HEK293 (cell line): ENCODE measurements at regions not wholly inside any gene's neighbourhood (a gene's known extent, or its start where the extent isn't known, plus 50 kb on each side); places are given as distances from the start of the nearest gene placed in this dataset.
A peak's percentile ranks its signal among the peaks of the same experiment; 100 is the strongest.

Experiments used
- FEZF1 ChIP-seq: fragments of 450-650 bp; formaldehyde crosslinking; IDR thresholded peaks from 2 replicates; pipeline ENCODE4 v1.5.1; 2016; ENCODE audit warnings: missing biosample characterization, missing genetic modification characterization
- HOXA7 ChIP-seq: sonication (generic); formaldehyde crosslinking; IDR thresholded peaks from 2 replicates; pipeline ENCODE4 v1.8.1; 2022; ENCODE audit warnings: missing genetic modification reagents, borderline replicate concordance
- PRDM2 ChIP-seq: fragments of 450-650 bp; formaldehyde crosslinking; IDR thresholded peaks from 2 replicates; pipeline ENCODE4 v1.5.1; 2016; ENCODE audit warnings: missing biosample characterization, missing genetic modification characterization, borderline replicate concordance
- PRDM4 ChIP-seq: fragments of 450-650 bp; formaldehyde crosslinking; IDR thresholded peaks from 2 replicates; pipeline ENCODE4 v1.5.1; 2017; ENCODE audit warnings: missing biosample characterization, missing genetic modification characterization
- SCRT1 ChIP-seq: fragments of 450-650 bp; formaldehyde crosslinking; IDR thresholded peaks from 2 replicates; pipeline ENCODE4 v1.5.1; 2016; ENCODE audit warnings: missing biosample characterization, missing genetic modification characterization, borderline replicate concordance
- WT1 ChIP-seq: fragments of 450-650 bp; formaldehyde crosslinking; IDR thresholded peaks from 2 replicates; pipeline ENCODE4 v1.5.1; 2016; ENCODE audit warnings: missing biosample characterization, missing genetic modification characterization
- ZNF10 ChIP-seq: fragments of 450-650 bp; formaldehyde crosslinking; IDR thresholded peaks from 2 replicates; pipeline ENCODE4 v1.5.1; 2017; ENCODE audit warnings: missing biosample characterization, missing genetic modification characterization
- ZNF2 ChIP-seq: fragments of 450-650 bp; formaldehyde crosslinking; IDR thresholded peaks from 2 replicates; pipeline ENCODE4 v1.5.1; 2016; ENCODE audit warnings: missing biosample characterization, missing genetic modification characterization
- ZNF239 ChIP-seq: fragments of 450-650 bp; formaldehyde crosslinking; IDR thresholded peaks from 2 replicates; pipeline ENCODE4 v1.5.1; 2016; ENCODE audit warnings: missing biosample characterization, missing genetic modification characterization
- ZNF433 ChIP-seq: fragments of 450-650 bp; formaldehyde crosslinking; IDR thresholded peaks from 2 replicates; pipeline ENCODE4 v1.5.1; 2016; ENCODE audit warnings: missing biosample characterization, missing genetic modification characterization, low read depth
- ZNF48 ChIP-seq: fragments of 450-650 bp; formaldehyde crosslinking; IDR thresholded peaks from 2 replicates; pipeline ENCODE4 v1.5.1; 2016; ENCODE audit warnings: missing biosample characterization, missing genetic modification characterization
- ZNF677 ChIP-seq: fragments of 450-650 bp; IDR thresholded peaks from 2 replicates; pipeline ENCODE4 v1.5.0; 2018; ENCODE audit warnings: missing biosample characterization, mild to moderate bottlenecking, missing genetic modification characterization, moderate library complexity
- ZNF768 ChIP-seq: fragments of 450-650 bp; formaldehyde crosslinking; IDR thresholded peaks from 2 replicates; pipeline ENCODE4 v1.5.1; 2018; ENCODE audit warnings: missing biosample characterization, mild to moderate bottlenecking, missing genetic modification characterization
- ZNF843 ChIP-seq: fragments of 450-650 bp; formaldehyde crosslinking; IDR thresholded peaks from 2 replicates; pipeline ENCODE4 v1.5.1; 2016; ENCODE audit warnings: missing biosample characterization, missing genetic modification characterization
- TF ChIP-seq, protein P1 (sequence below): fragments of 450-650 bp; formaldehyde crosslinking; IDR thresholded peaks from 2 replicates; pipeline ENCODE4 v1.5.1; 2016; ENCODE audit warnings: missing biosample characterization, missing genetic modification characterization
- TF ChIP-seq, protein P2 (sequence below): fragments of 450-650 bp; formaldehyde crosslinking; IDR thresholded peaks from 2 replicates; pipeline ENCODE4 v1.5.1; 2016; ENCODE audit warnings: missing biosample characterization, missing genetic modification characterization

DNA sequence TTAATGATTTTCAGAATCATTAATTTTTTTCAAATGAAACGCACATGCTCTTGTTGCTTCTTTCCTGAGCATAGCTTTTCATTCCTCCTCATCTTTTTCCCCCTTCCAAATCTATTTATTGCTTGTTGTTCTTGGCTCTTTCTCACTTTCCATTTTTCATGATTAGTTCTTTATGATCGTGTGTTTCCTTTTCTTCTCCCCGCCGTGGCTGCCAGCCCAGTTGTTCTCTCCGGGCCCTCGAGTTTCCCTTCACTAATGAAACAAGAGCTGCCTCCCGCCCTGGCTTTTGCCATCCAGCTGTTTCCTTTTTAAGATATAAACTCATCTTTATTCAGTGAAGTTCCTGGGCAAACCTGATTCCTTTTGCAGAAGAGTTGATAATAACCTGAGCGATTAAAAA, 170.2 kb upstream of the NR2F2 start (continued):
- TF ChIP-seq ZNF433 (tag by site-specific recombination): no peak
- peak; percentile 73 for TF ChIP-seq WT1
- no peak for TF ChIP-seq PRDM4 (tag by site-specific recombination)
- TF ChIP-seq, protein P1, sequence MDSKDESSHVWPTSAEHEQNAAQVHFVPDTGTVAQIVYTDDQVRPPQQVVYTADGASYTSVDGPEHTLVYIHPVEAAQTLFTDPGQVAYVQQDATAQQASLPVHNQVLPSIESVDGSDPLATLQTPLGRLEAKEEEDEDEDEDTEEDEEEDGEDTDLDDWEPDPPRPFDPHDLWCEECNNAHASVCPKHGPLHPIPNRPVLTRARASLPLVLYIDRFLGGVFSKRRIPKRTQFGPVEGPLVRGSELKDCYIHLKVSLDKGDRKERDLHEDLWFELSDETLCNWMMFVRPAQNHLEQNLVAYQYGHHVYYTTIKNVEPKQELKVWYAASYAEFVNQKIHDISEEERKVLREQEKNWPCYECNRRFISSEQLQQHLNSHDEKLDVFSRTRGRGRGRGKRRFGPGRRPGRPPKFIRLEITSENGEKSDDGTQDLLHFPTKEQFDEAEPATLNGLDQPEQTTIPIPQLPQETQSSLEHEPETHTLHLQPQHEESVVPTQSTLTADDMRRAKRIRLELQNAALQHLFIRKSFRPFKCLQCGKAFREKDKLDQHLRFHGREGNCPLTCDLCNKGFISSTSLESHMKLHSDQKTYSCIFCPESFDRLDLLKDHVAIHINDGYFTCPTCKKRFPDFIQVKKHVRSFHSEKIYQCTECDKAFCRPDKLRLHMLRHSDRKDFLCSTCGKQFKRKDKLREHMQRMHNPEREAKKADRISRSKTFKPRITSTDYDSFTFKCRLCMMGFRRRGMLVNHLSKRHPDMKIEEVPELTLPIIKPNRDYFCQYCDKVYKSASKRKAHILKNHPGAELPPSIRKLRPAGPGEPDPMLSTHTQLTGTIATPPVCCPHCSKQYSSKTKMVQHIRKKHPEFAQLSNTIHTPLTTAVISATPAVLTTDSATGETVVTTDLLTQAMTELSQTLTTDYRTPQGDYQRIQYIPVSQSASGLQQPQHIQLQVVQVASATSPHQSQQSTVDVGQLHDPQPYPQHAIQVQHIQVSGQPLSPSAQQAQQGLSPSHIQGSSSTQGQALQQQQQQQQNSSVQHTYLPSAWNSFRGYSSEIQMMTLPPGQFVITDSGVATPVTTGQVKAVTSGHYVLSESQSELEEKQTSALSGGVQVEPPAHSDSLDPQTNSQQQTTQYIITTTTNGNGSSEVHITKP (tag by site-specific recombination): no peak
- TF ChIP-seq ZNF677: no peak
- TF ChIP-seq ZNF239 (tag by site-specific recombination): no peak
- peak; percentile 90 for TF ChIP-seq ZNF843 (tag by site-specific recombination)
- no peak for TF ChIP-seq ZNF10
- no peak for TF ChIP-seq PRDM2
- peak; percentile 65; the same call in 1 of the 2 replicates for TF ChIP-seq FEZF1
- no peak for TF ChIP-seq ZNF768
- TF ChIP-seq HOXA7 (CRISPR knock-in tag): no peak
- TF ChIP-seq SCRT1 (tag by site-specific recombination): no peak
- no peak for TF ChIP-seq ZNF2
- TF ChIP-seq, protein P2, sequence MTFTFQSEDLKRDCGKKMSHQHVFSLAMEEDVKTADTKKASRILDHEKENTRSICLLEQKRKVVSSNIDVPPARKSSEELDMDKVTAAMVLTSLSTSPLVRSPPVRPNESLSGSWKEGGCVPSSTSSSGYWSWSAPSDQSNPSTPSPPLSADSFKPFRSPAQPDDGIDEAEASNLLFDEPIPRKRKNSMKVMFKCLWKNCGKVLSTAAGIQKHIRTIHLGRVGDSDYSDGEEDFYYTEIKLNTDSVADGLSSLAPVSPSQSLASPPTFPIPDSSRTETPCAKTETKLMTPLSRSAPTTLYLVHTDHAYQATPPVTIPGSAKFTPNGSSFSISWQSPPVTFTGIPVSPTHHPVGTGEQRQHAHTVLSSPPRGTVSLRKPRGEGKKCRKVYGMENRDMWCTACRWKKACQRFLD (tag by site-specific recombination): no peak
- TF ChIP-seq ZNF48: no peak
